T-cell (primary cell): ENCODE measurements at regions not wholly inside any gene's neighbourhood (a gene's known extent, or its start where the extent isn't known, plus 50 kb on each side); places are given as distances from the start of the nearest gene placed in this dataset.
A peak's percentile ranks its signal among the peaks of the same experiment; 100 is the strongest.

ENCODE experiments used
- ATAC-seq, 4 experiments: fragments of 200-7000 bp in 3 of 4; fragments of 150-1000 bp in 1 of 4; cut with Tn5 transposase; replicated peaks in 1 of 4; 1 replicate in 3 of 4; 2 replicates in 1 of 4; pipeline ENCODE4 v1.10.0; 2021; ENCODE audit warnings: moderate library complexity in 3 of 4, mild to moderate bottlenecking in 2 of 4, moderate number of reproducible peaks in 1 of 4
- CTCF ChIA-PET, 2 donors: fragments of 300-600 bp; sonication (Branson Sonifier 250); formaldehyde crosslinking; loops; one replicate each; lab custom pipeline; 2022; ENCODE audit warnings: antibody characterized with exemption in 2 of 2; lab: Charles Lee
- POLR2A ChIA-PET, 2 donors: fragments of 300-600 bp; sonication (Branson Sonifier 250); formaldehyde crosslinking; loops; one replicate each; lab custom pipeline; 2022; ENCODE audit warnings: antibody characterized with exemption in 2 of 2; lab: Charles Lee
- DNase-seq, 35 experiments: peaks; one replicate each; pipeline versions ENCODE4 v3.0.0 to v3.0.0-alpha.2; 2013 to 2023
- H3K27ac ChIP-seq: one replicate; pipeline ENCODE4 v1.5.1; 2013; ENCODE audit warnings: low read length
- H3K27me3 ChIP-seq, 2 experiments: replicated peaks in 1 of 2; 1 replicate in 1 of 2; 2 replicates in 1 of 2; pipeline versions ENCODE4 v1.6.1 to v1.7.0; 2013; ENCODE audit warnings: low read length in 1 of 2, mixed read lengths in 1 of 2; ENCODE audit not compliant: control insufficient read depth in 2 of 2, insufficient read depth in 2 of 2; ENCODE audit errors: extremely low read depth in 1 of 2
- H3K36me3 ChIP-seq, 2 donors: 1 replicate in 1 of 2; 2 replicates in 1 of 2; pipeline versions ENCODE4 v1.6.1 to v1.7.0; 2013; ENCODE audit warnings: low read length in 1 of 2; ENCODE audit not compliant: control insufficient read depth in 2 of 2, insufficient read depth in 1 of 2; ENCODE audit errors: extremely low read depth in 1 of 2
- H3K4me1 ChIP-seq, 2 experiments: 1 replicate in 1 of 2; 2 replicates in 1 of 2; pipeline versions ENCODE4 v1.6.1 to v1.7.0; 2013; ENCODE audit warnings: low read length in 2 of 2, mixed read lengths in 1 of 2; ENCODE audit not compliant: insufficient read depth in 2 of 2, control insufficient read depth in 1 of 2; ENCODE audit errors: extremely low read depth in 1 of 2
- H3K4me3 ChIP-seq, 2 donors: 1 replicate in 1 of 2; 2 replicates in 1 of 2; pipeline versions ENCODE4 v1.5.1 to v1.7.0; 2013; ENCODE audit warnings: mild to moderate bottlenecking in 2 of 2, low read length in 1 of 2, moderate library complexity in 1 of 2; ENCODE audit not compliant: control insufficient read depth in 1 of 2; ENCODE audit errors: extremely low read depth in 1 of 2
- H3K9me3 ChIP-seq: 2 replicates; pipeline ENCODE4 v1.7.0; 2013
- H3K27ac Mint-ChIP-seq, 2 donors: one replicate each; pipeline ENCODE4 v1.8.0; 2020 to 2021; ENCODE audit warnings: mild to moderate bottlenecking in 2 of 2, mixed read lengths in 2 of 2
- H3K27me3 Mint-ChIP-seq, 2 donors: one replicate each; pipeline ENCODE4 v1.8.0; 2021 to 2022; ENCODE audit warnings: mixed read lengths in 2 of 2
- H3K36me3 Mint-ChIP-seq: one replicate; pipeline ENCODE4 v1.8.0; 2021; ENCODE audit warnings: mixed read lengths
- H3K4me1 Mint-ChIP-seq, 3 donors: one replicate each; pipeline ENCODE4 v1.8.0; 2020 to 2022; ENCODE audit warnings: mixed read lengths in 3 of 3, mild to moderate bottlenecking in 1 of 3
- H3K4me3 Mint-ChIP-seq, 3 donors: one replicate each; pipeline ENCODE4 v1.8.0; 2020 to 2022; ENCODE audit warnings: mild to moderate bottlenecking in 3 of 3, mixed read lengths in 3 of 3, moderate library complexity in 3 of 3
- H3K9me3 Mint-ChIP-seq, 3 donors: one replicate each; pipeline ENCODE4 v1.8.0; 2020 to 2022; ENCODE audit warnings: mixed read lengths in 3 of 3
- WGBS: methylation state at CpG from one replicate; pipeline ENCODE4 v1.1.5; 2013; ENCODE audit warnings: missing lambda C conversion rate; ENCODE audit not compliant: insufficient coverage; 5-methylcytosine and 5-hydroxymethylcytosine counted together

DNA sequence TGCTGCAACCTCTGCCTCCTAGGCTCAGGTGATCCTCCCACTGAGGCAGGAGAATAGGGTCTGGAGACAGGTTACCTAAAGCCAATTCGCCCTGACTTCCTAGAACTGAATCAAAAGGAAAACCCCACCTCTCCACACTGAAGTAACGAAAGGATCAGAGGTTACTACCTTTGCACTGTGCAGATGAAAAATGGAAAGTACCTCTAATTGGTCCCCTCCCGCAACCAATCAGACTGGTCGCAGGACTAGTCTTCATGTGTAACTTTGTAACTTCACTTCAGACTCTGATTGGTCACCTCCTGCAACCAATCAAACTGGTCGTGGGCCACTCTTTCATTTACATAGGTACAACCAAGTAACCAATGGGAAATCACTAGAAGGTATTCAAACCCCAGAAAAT, 61.1 kb downstream of the ATXN3L start:
- POLR2A ChIA-PET = no interaction called here
- ATAC-seq (no peak), DNase-seq (no peak)
- no peaks in the 10 kb centered on the region for H3K36me3 Mint-ChIP-seq
- no peak overlapping the region for H3K27ac Mint-ChIP-seq
- Histone ChIP-seq H3K27me3 (no peaks in the 10 kb centered on the region), H3K36me3 (no peaks in the 10 kb centered on the region), H3K4me1 (no peaks in the 10 kb centered on the region), H3K27ac (no peak overlapping the region), H3K4me3 (no peak overlapping the region), H3K9me3 (no peaks in the 10 kb centered on the region)
- H3K4me1 Mint-ChIP-seq = peaks cover 16 to 39% (median 29%) of the 10 kb centered on the region in 3 donors
- peaks cover 0 to 28% of the 10 kb centered on the region in 2 donors for H3K27me3 Mint-ChIP-seq
- no peak overlapping the region for H3K4me3 Mint-ChIP-seq
- CTCF ChIA-PET = no interaction called here
- peaks cover 0 to 4% (median 4%) of the 10 kb centered on the region in 3 donors for H3K9me3 Mint-ChIP-seq
- 82% methylated on average over 2 of the region's 5 CpGs for WGBS

DNA sequence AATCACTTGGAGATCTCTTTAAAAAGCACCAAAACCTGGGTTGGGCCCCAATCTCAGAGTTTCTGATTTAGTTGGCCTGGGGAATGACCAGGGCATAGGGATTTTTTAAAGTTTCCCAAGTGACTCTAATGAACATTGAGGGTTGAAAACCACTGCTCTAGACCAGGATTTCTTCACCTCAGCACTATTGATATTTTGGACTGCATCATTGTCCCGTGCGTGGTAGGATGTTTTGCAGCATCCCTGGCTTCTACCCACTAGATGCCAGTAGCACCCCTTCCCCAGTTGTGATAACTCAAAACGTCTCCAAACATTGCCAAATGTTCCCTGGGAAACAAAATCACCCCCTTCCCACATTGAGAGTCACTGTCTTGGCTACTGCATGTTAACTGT, 61.8 kb downstream of the ATXN3L start:
- Mint-ChIP-seq H3K36me3 (no peaks in the 10 kb centered on the region), H3K27ac (no peak overlapping the region), H3K4me3 (no peak overlapping the region), H3K9me3 (peaks cover 0 to 4% (median 4%) of the 10 kb centered on the region in 3 donors), H3K27me3 (peaks cover 0 to 29% of the 10 kb centered on the region in 2 donors), H3K4me1 (peaks cover 16 to 39% (median 36%) of the 10 kb centered on the region in 3 donors)
- no peak overlapping the region for H3K27ac ChIP-seq
- H3K4me1 ChIP-seq = no peaks in the 10 kb centered on the region
- 92% methylated on average over 2 of the region's 3 CpGs for whole genome bisulfite sequencing
- H3K4me3 ChIP-seq = no peak overlapping the region
- H3K36me3 ChIP-seq = no peaks in the 10 kb centered on the region
- no peak for ATAC-seq
- CTCF ChIA-PET = no interaction called here
- POLR2A ChIA-PET = no interaction called here
- no peaks in the 10 kb centered on the region for H3K9me3 ChIP-seq
- no peak for DNase-seq
- H3K27me3 ChIP-seq = no peaks in the 10 kb centered on the region

DNA sequence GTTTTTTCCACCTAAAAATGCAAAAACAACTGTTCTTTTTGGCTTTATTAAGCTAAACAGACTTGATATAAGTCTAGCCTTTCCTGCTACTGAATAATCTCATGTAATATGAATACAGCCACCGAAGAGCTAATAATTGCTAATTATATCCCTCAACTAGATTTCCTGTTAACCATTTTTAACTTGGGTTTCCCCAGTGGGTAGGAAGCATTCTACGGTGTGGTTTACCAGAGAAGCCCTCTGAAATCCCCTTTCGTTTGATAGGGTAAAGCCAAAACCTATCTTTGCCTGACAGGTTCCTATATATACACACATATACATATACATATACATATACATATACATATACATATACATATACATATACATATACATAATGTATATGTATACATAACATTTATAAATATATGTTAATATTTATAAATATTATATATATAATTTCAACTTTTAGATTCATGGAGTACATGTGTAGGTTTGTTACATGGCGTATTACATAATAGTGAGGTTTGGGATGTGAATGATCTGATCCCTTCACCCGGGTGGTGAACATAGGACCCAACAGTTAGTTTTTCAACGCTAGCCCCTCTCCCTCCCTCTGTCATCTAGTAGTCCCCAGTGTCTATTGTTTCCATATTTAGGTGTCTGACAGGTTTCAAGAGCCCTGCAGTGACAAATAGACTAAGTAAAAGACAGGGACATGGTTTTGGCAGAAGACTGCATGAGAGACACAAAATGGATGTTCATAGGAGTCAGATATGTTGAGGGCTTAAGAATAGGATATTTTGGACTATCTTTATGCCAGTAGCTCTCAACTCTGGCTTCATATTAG, 62.4 kb downstream of the ATXN3L start:
- ChIA-PET POLR2A (no interaction called here), CTCF (no interaction called here)
- H3K27ac Mint-ChIP-seq = no peak overlapping the region
- H3K27me3 Mint-ChIP-seq = peaks cover 0 to 29% of the 10 kb centered on the region in 2 donors
- Histone ChIP-seq H3K9me3 (no peaks in the 10 kb centered on the region), H3K27me3 (no peaks in the 10 kb centered on the region), H3K4me1 (no peaks in the 10 kb centered on the region), H3K36me3 (no peaks in the 10 kb centered on the region), H3K4me3 (no peak overlapping the region), H3K27ac (no peak overlapping the region)
- H3K4me3 Mint-ChIP-seq = no peak overlapping the region
- peak in 1 of 4 experiments; percentile 46 for ATAC-seq
- DNase-seq = peak in 1 of 35 experiments; percentile 25
- WGBS = no CpG with 5 or more reads among the region's 6 CpGs
- H3K9me3 Mint-ChIP-seq = peaks cover 0 to 4% (median under 1%) of the 10 kb centered on the region in 3 donors
- H3K36me3 Mint-ChIP-seq = no peaks in the 10 kb centered on the region
- peaks cover 16 to 39% (median 36%) of the 10 kb centered on the region in 3 donors for H3K4me1 Mint-ChIP-seq

DNA sequence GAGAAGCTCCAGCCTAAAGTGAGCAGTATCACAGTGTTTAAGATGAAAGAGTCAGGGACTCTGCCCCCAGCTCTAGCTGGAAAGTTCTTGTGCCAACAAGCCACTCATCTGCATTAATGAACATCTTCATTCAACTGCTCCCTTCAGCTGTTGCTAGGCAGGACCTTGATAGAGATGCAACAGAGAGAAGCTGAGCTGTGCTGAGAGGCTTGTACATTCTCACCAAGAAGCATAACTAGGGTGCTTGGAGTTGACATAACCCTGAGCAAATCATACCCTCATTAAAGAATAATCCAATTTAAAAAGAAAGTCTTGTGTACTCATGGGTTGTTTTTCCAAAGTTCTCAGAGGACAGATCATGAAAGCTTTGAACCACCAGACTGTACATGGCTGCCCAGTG, 63.2 kb downstream of the ATXN3L start:
- no peaks in the 10 kb centered on the region for H3K27me3 ChIP-seq
- H3K4me1 Mint-ChIP-seq = peaks cover 16 to 41% (median 36%) of the 10 kb centered on the region in 3 donors
- ATAC-seq (no peak), DNase-seq (no peak)
- H3K36me3 ChIP-seq = no peaks in the 10 kb centered on the region
- ChIA-PET CTCF (no interaction called here), POLR2A (no interaction called here)
- no peaks in the 10 kb centered on the region for H3K36me3 Mint-ChIP-seq
- no peaks in the 10 kb centered on the region for H3K4me1 ChIP-seq
- no peaks in the 10 kb centered on the region for H3K9me3 ChIP-seq
- H3K4me3 Mint-ChIP-seq = no peak overlapping the region
- no peak overlapping the region for H3K4me3 ChIP-seq
- H3K9me3 Mint-ChIP-seq = peaks cover 0 to 7% (median 0%) of the 10 kb centered on the region in 3 donors
- H3K27ac Mint-ChIP-seq = no peak overlapping the region
- H3K27ac ChIP-seq = no peak overlapping the region
- peaks cover 0 to 30% of the 10 kb centered on the region in 2 donors for H3K27me3 Mint-ChIP-seq

DNA sequence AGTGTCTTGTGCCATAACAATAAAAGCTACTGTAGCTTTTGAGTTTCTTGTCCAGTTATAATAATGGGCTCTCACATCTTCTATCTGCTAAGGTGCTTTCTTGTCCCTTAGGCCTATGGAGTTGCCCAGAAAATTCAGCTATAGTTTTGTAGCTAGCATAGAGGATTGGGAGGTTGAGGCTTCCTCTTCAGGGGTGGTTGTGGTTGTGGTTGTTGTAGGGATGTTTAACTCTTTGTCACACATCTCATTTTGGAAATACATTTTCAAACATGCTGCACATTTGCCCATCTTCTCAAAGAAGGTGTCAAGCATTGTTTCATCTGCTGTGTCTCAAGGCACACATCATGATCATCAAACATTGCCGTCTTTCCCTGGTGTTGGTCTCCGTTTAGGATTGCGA, 65.0 kb downstream of the ATXN3L start:
- H3K36me3 Mint-ChIP-seq = no peaks in the 10 kb centered on the region
- Histone ChIP-seq H3K27me3 (no peaks in the 10 kb centered on the region), H3K4me3 (no peak overlapping the region), H3K4me1 (no peaks in the 10 kb centered on the region), H3K36me3 (no peaks in the 10 kb centered on the region), H3K27ac (no peak overlapping the region), H3K9me3 (no peaks in the 10 kb centered on the region)
- ChIA-PET CTCF (no interaction called here), POLR2A (no interaction called here)
- peaks cover 0 to 7% (median 0%) of the 10 kb centered on the region in 3 donors for H3K9me3 Mint-ChIP-seq
- peaks cover 16 to 42% (median 36%) of the 10 kb centered on the region in 3 donors for H3K4me1 Mint-ChIP-seq
- DNase-seq = no peak
- WGBS = no CpG with 5 or more reads among the region's 3 CpGs
- no peak overlapping the region for H3K4me3 Mint-ChIP-seq
- no peak for ATAC-seq
- peaks cover 0 to 31% of the 10 kb centered on the region in 2 donors for H3K27me3 Mint-ChIP-seq
- H3K27ac Mint-ChIP-seq = no peak overlapping the region

DNA sequence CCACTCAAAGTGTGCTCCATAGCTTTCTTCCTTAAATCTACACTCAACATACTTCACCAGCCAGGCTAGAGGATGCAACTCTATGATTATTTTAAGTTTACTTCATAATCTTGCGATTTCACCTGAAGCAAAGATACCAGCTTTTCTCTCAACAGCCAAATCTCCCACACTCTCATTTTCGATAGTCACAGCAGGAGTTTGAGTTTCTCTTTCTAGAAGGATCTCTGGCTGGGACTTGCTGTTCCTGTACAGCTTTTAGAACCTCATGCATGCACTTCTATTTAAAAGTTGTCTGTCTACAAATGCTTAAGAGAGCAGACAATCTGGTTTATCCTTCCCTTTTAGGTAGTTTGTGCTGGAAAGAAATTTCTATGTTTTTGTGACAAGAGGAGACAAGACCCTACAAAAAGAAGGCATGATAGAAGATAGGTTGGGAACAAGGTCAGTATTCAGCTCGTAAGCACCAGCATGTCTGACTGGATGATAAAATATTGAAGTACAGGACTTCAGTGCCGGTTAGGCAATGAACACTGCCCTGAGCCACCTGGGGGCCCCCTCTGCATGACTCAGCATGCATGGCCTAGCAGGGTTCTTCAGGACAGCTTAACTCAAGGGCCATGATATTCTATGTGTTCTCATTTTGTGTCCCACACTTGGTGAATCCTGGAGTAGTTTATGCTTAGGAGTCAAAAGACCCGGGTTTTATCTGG, 65.6 kb downstream of the ATXN3L start:
- Histone ChIP-seq H3K4me1 (no peaks in the 10 kb centered on the region), H3K36me3 (no peaks in the 10 kb centered on the region), H3K4me3 (no peak overlapping the region), H3K27me3 (no peaks in the 10 kb centered on the region), H3K27ac (no peak overlapping the region), H3K9me3 (no peaks in the 10 kb centered on the region)
- CTCF ChIA-PET = no interaction called here
- 44% methylated on average over 2 of the region's 5 CpGs for WGBS
- no peak for ATAC-seq
- no peak overlapping the region for H3K4me3 Mint-ChIP-seq
- DNase-seq = peak in 1 of 35 experiments; percentile 1
- H3K4me1 Mint-ChIP-seq = peaks cover 16 to 45% (median 36%) of the 10 kb centered on the region in 3 donors
- H3K36me3 Mint-ChIP-seq = no peaks in the 10 kb centered on the region
- peaks cover 0 to 31% of the 10 kb centered on the region in 2 donors for H3K27me3 Mint-ChIP-seq
- H3K27ac Mint-ChIP-seq = no peak overlapping the region
- POLR2A ChIA-PET = interaction anchor here in 1 of 2 donors (0.5 kb wide), 1 partner anchor 1264 kb away, joined by 7 read pairs; no protein-coding TSS in a partner anchor
- H3K9me3 Mint-ChIP-seq = peaks cover 0 to 7% (median 0%) of the 10 kb centered on the region in 3 donors
